ENCODE measurements at regions not wholly inside any gene's neighbourhood (a gene's known extent, or its start where the extent isn't known, plus 50 kb on each side); places are given as distances from the start of the nearest gene placed in this dataset.
"Not testable (repeated sequence)": the region's sequence is repeated elsewhere in the genome, so short reads cannot be mapped to it uniquely, and the experiment has no call there.

GRCh38 chr10:45235260-45235769 lies 80.1 kb downstream of the OR13A1 start:
- peak; percentile 84 for TF ChIP-seq CTCF (IDR thresholded peaks at IDR 0.05)
- H3K4me1 Mint-ChIP-seq (ENCODE audit: low read depth), result peaks cover 26% of the 10 kb centered on the region
- H3K27me3 Mint-ChIP-seq (ENCODE audit: insufficient read depth); H3K27ac Mint-ChIP-seq; H3K36me3 Mint-ChIP-seq (ENCODE audit: low read depth); H3K9me3 Mint-ChIP-seq: not testable (repeated sequence)
- H3K4me3 Mint-ChIP-seq, result peak overlapping the region; percentile 39; the same call in 1 of the 2 replicates
- peak; percentile 70 for DNase-seq

GRCh38 chr10:45235798-45236220 lies 79.6 kb downstream of the OR13A1 start:
- DNase-seq, result no peak
- no peak for TF ChIP-seq CTCF (IDR thresholded peaks at IDR 0.05)
- Mint-ChIP-seq H3K36me3 (ENCODE audit: low read depth) (no peaks in the 10 kb centered on the region), H3K4me3 (peak overlapping the region; percentile 39; the same call in 1 of the 2 replicates), H3K4me1 (ENCODE audit: low read depth) (peaks cover 27% of the 10 kb centered on the region), H3K9me3 (no peaks in the 10 kb centered on the region), H3K27ac (peak overlapping the region; percentile 17; the same call in 1 of the 2 replicates), H3K27me3 (ENCODE audit: insufficient read depth) (peaks cover 8% of the 10 kb centered on the region; the same call in 1 of the 2 replicates)

- H3K36me3 Mint-ChIP-seq (ENCODE audit: low read depth), result no peaks in the 10 kb centered on the region
Observed at GRCh38 chr10:45238896-45239295, 76.5 kb downstream of the OR13A1 start.

GRCh38 chr10:45239642-45240041 lies 75.8 kb downstream of the OR13A1 start:
- Mint-ChIP-seq H3K27ac (peak overlapping the region; percentile 6), H3K4me3 (no peak overlapping the region), H3K9me3 (no peaks in the 10 kb centered on the region), H3K4me1 (ENCODE audit: low read depth) (peaks cover 41% of the 10 kb centered on the region), H3K27me3 (ENCODE audit: insufficient read depth) (peaks cover 17% of the 10 kb centered on the region; the same call in 1 of the 2 replicates), H3K36me3 (ENCODE audit: low read depth) (no peaks in the 10 kb centered on the region)
- DNase-seq, result peak; percentile 39
- TF ChIP-seq CTCF (IDR thresholded peaks at IDR 0.05), result no peak

More at GRCh38 chr10:45238896-45239295, 76.5 kb downstream of the OR13A1 start:
- peaks cover 41% of the 10 kb centered on the region for H3K4me1 Mint-ChIP-seq (ENCODE audit: low read depth)
- no peaks in the 10 kb centered on the region for H3K9me3 Mint-ChIP-seq
- no peak overlapping the region for H3K4me3 Mint-ChIP-seq
- H3K27me3 Mint-ChIP-seq (ENCODE audit: insufficient read depth), result peaks cover 13% of the 10 kb centered on the region; the same call in 1 of the 2 replicates
- no peak for TF ChIP-seq CTCF (IDR thresholded peaks at IDR 0.05)
- no peak for DNase-seq
- H3K27ac Mint-ChIP-seq, result no peak overlapping the region

- TF ChIP-seq CTCF (IDR thresholded peaks at IDR 0.05), result no peak
- H3K9me3 Mint-ChIP-seq, result no peaks in the 10 kb centered on the region
- H3K4me1 Mint-ChIP-seq (ENCODE audit: low read depth), result peaks cover 29% of the 10 kb centered on the region
- peaks cover 25% of the 10 kb centered on the region; the same call in 1 of the 2 replicates for H3K27me3 Mint-ChIP-seq (ENCODE audit: insufficient read depth)
- no peak for DNase-seq
- no peaks in the 10 kb centered on the region for H3K36me3 Mint-ChIP-seq (ENCODE audit: low read depth)
- no peak overlapping the region for H3K27ac Mint-ChIP-seq
- H3K4me3 Mint-ChIP-seq, result no peak overlapping the region
Observed at GRCh38 chr10:45241865-45242520, 73.4 kb downstream of the OR13A1 start.

All from HFFc6 (cell line).